GM20000 (cell line): ENCODE measurements at regions not wholly inside any gene's neighbourhood (a gene's known extent, or its start where the extent isn't known, plus 50 kb on each side); places are given as distances from the start of the nearest gene placed in this dataset.

Experiments used
- DNase-seq: peaks from one replicate; pipeline ENCODE4 v3.0.0; 2012; ENCODE audit warnings: low spot score
- TF ChIP-seq, protein P1 (sequence below): IDR thresholded peaks from 2 replicates; pipeline ENCODE4 v1.5.1; 2012; ENCODE audit warnings: mild to moderate bottlenecking, control low read depth; ENCODE audit errors: extremely low read depth, missing control alignments

DNA sequence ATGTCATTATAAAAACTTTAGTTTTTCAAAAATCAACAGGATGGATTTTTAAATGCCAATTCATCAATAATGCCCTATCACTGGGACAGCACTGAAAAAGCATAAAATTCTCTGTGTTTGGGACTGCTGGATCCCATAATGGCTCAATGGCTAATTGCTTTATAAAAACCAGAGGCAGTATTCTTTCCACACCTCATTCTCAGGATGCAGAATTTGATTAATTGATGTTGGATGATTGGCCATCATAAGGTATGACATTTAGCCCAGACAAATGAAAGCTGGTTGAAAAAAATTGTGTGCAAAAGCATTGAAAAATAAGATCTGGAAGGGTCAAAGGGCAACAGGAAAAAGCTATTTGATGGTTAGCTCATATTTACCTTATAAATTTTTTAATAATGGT, 362.2 kb upstream of the SNX7 start:
- TF ChIP-seq, protein P1, sequence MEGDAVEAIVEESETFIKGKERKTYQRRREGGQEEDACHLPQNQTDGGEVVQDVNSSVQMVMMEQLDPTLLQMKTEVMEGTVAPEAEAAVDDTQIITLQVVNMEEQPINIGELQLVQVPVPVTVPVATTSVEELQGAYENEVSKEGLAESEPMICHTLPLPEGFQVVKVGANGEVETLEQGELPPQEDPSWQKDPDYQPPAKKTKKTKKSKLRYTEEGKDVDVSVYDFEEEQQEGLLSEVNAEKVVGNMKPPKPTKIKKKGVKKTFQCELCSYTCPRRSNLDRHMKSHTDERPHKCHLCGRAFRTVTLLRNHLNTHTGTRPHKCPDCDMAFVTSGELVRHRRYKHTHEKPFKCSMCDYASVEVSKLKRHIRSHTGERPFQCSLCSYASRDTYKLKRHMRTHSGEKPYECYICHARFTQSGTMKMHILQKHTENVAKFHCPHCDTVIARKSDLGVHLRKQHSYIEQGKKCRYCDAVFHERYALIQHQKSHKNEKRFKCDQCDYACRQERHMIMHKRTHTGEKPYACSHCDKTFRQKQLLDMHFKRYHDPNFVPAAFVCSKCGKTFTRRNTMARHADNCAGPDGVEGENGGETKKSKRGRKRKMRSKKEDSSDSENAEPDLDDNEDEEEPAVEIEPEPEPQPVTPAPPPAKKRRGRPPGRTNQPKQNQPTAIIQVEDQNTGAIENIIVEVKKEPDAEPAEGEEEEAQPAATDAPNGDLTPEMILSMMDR = no peak
- DNase-seq = no peak

DNA sequence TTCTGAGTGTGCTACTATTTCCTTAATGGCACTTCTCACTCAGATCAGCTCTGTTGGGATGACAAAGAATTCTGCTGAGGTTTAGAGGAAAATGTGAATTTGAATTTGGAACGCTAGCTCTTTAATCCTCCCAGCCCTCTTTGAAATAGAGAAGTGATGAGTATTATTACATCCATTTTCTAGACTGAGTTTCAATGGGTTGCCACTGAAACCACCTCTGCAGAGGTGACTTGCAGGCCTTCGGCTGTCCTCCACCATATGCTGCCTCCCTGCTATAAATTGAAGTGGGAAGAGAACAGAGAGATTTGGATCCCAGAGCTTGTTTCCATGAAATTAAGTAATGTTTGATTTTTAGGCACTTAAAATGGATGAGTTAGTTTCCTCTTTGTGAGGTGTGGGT, 363.2 kb upstream of the SNX7 start:
- TF ChIP-seq, protein P1 = no peak
- DNase-seq = no peak

DNA sequence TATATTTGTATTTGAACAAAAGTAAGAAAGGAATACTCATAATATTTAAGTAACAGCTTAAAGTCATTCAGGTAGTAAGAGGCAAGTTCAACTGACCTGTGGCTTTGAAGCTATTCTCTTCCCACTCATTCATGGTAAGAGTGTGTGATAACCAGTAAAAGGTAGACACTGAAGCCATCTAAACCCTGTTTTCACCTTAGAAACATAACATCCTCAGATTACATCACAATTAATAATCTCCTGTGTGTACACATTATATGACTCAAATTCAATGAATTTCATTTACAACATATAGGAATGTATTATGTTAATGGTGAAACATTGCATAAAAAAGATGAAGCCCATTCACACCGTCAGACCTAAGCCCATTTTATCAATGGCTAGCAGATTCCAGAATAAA, 364.8 kb upstream of the SNX7 start:
- TF ChIP-seq, protein P1 = no peak
- DNase-seq = no peak

DNA sequence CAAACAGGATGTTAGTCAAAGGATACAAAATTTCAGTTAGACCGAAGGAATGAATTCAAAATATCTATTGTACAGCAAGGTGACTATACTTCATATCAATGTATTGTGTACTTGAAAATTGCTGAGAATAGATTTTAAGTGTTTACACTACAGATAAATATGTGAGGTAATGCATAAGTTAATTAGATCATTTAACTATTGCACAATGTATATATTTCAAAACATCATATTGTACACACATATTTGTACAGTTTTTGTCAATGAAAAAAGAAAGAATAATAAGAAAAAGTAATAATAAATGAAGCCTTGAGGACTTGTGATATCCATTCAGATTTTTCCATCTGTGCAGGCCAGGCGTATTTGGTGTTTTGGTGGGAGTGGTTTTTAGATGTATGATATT, 367.4 kb upstream of the SNX7 start:
- TF ChIP-seq, protein P1 = no peak
- no peak for DNase-seq

DNA sequence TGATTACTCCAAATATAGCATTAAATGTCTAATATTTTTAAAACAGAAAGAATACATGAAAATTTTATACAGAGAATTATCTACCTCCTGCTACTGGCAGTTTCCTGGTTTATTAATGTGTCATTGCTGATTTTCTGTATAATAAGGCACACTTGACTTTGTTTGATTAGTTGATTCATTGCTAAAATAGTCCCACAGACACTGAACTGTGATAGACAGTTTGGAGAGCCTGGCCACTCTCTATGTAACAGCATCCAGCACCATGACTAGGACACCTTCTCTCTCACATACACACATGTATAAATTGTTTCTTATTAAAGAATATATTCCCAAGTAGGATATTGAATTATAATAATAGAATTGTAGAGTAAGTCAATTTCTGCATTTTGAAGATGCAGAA, 368.5 kb upstream of the SNX7 start:
- DNase-seq = no peak

DNA sequence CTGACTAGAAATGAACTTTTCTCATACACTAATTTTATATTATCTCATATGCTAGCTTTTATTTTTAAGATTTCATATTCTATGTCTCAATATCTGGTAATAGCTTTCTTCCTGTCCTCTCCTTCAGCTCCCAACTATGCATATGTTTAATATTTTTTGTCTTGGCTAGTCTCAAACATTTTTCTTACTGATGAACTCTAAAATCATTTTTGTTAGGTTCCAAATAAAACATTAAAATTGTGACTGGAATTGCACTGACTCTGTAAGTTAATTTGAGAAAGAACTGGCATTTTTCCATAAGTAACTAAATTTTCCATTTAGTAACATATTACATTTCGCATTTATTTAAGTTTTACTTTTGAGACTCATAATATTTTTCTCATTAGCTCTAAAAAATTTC, 368.5 kb upstream of the DPYD start:
- TF ChIP-seq, protein P1 = no peak
- DNase-seq = no peak

More for the DNA sequence above, 368.5 kb upstream of the SNX7 start:
- TF ChIP-seq, protein P1 = no peak

DNA sequence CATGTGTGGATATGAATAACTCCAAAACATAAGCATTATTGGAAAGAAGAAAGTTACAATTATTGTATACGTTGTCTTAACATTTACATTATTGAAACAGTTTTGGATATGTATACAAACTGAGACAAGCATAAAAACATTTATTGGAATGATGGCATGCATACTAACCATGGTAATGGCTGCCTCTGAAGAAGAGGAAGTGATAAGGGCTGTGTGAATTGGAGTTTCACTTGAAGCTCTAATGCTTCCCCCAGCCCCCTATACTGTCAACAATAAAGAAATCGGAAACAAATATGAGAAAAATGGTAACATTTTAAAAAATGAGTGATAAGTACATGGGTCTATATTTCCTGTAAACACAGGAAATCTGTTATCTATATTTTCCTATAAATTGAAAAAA, 367.7 kb upstream of the DPYD start:
- no peak for DNase-seq

More for the DNA sequence above, 367.7 kb upstream of the DPYD start:
- TF ChIP-seq, protein P1 = no peak
